SH-SY5Y (cell line): ENCODE measurements at regions not wholly inside any gene's neighbourhood (a gene's known extent, or its start where the extent isn't known, plus 50 kb on each side); places are given as distances from the start of the nearest gene placed in this dataset.

ENCODE experiments used
- GATA2 ChIP-seq: IDR thresholded peaks from 2 replicates; pipeline ENCODE4 v1.6.1; 2011; ENCODE audit warnings: mild to moderate bottlenecking, low read depth, low read length
- GATA3 ChIP-seq: IDR thresholded peaks from 2 replicates; pipeline ENCODE4 v1.6.1; 2011; ENCODE audit warnings: low read depth, mild to moderate bottlenecking, low read length, moderate library complexity

DNA sequence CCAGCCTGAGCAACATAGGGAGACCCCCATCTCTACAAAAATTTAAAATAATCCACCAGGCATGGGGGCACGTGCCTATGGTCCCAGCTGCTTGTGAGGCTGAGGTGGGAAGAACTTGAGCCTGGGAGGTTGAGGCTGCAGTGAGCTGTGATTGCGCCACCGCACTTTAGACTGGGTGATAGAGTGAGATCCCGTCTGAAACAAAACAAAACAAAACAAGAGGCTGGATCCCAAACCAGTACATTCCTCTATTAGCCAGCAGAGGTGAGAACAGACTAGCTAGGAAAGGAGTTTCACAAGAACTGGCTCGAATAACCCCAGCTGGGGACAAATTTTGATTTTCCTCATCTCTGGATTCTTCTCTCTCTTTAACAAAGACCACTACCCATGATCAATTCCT is 366.7 kb upstream of the ZFHX3 start:
- TF ChIP-seq GATA2 = no peak
- no peak for TF ChIP-seq GATA3
